ENCODE measurements at regions not wholly inside any gene's neighbourhood (a gene's known extent, or its start where the extent isn't known, plus 50 kb on each side); places are given as distances from the start of the nearest gene placed in this dataset.

GRCh38 chr18:37662546-37663339, 97.1 kb upstream of the CELF4 start:
- no peak for DNase-seq

- no peak for DNase-seq
Measured at GRCh38 chr18:37662099-37662498, 96.5 kb upstream of the CELF4 start.

GRCh38 chr18:37661478-37661877, 95.9 kb upstream of the CELF4 start:
- no peak for DNase-seq

GRCh38 chr18:37661061-37661460, 95.5 kb upstream of the CELF4 start:
- DNase-seq: no peak

GRCh38 chr18:37660658-37661057, 95.1 kb upstream of the CELF4 start:
- DNase-seq: no peak

GRCh38 chr18:37659906-37660305, 94.3 kb upstream of the CELF4 start:
- no peak for DNase-seq

GRCh38 chr18:37658894-37659293, 93.3 kb upstream of the CELF4 start:
- no peak for DNase-seq

GRCh38 chr18:37657493-37657892, 91.9 kb upstream of the CELF4 start:
- DNase-seq: no peak

GRCh38 chr18:37654731-37655369, 89.3 kb upstream of the CELF4 start:
- DNase-seq: no peak

- DNase-seq: no peak
Measured at GRCh38 chr18:37654034-37654433, 88.4 kb upstream of the CELF4 start.

GRCh38 chr18:37653618-37654017, 88.0 kb upstream of the CELF4 start:
- DNase-seq: no peak

GRCh38 chr18:37649930-37650329, 84.3 kb upstream of the CELF4 start:
- no peak for DNase-seq

- DNase-seq: no peak
Measured at GRCh38 chr18:37649416-37649815, 83.8 kb upstream of the CELF4 start.

- no peak for DNase-seq
Measured at GRCh38 chr18:37641573-37641972, 76.0 kb upstream of the CELF4 start.

- no peak for DNase-seq
Measured at GRCh38 chr18:37640504-37640903, 74.9 kb upstream of the CELF4 start.

- no peak for DNase-seq
Measured at GRCh38 chr18:37639846-37640245, 74.2 kb upstream of the CELF4 start.

GRCh38 chr18:37637478-37637850, 71.9 kb upstream of the CELF4 start:
- no peak for DNase-seq

GRCh38 chr18:37636831-37637477, 71.4 kb upstream of the CELF4 start:
- DNase-seq: no peak

GRCh38 chr18:37634516-37634915, 68.9 kb upstream of the CELF4 start:
- no peak for DNase-seq

GRCh38 chr18:37631422-37631821, 65.8 kb upstream of the CELF4 start:
- DNase-seq: no peak

- no peak for DNase-seq
Measured at GRCh38 chr18:37630334-37630733, 64.7 kb upstream of the CELF4 start.

GRCh38 chr18:37628470-37629220, 63.0 kb upstream of the CELF4 start:
- no peak for DNase-seq

GRCh38 chr18:37624318-37624717, 58.7 kb upstream of the CELF4 start:
- DNase-seq: no peak

Data from fibroblast of skin of right quadriceps (primary cell).